Muscle layer of duodenum (tissue), 2 donors: ENCODE measurements at regions not wholly inside any gene's neighbourhood (a gene's known extent, or its start where the extent isn't known, plus 50 kb on each side); places are given as distances from the start of the nearest gene placed in this dataset.
"Not testable (repeated sequence)": the region's sequence is repeated elsewhere in the genome, so short reads cannot be mapped to it uniquely, and the experiment has no call there.

ENCODE experiments used
- H3K27ac ChIP-seq: one replicate; pipeline ENCODE4 v1.7.0; 2013; ENCODE audit warnings: mild to moderate bottlenecking, low read length
- H3K27me3 ChIP-seq: one replicate; pipeline ENCODE4 v1.7.0; 2013; ENCODE audit warnings: low read depth, mild to moderate bottlenecking, control low read depth, low read length
- H3K36me3 ChIP-seq, 2 donors: one replicate each; pipeline ENCODE4 v1.7.0; 2013; ENCODE audit warnings: low read length in 2 of 2, control low read depth in 1 of 2, mild to moderate bottlenecking in 1 of 2; ENCODE audit not compliant: insufficient read depth in 2 of 2, control insufficient read depth in 1 of 2
- H3K4me1 ChIP-seq, 2 donors: one replicate each; pipeline ENCODE4 v1.7.0; 2013; ENCODE audit warnings: low read length in 2 of 2, mild to moderate bottlenecking in 2 of 2, control low read depth in 1 of 2, moderate library complexity in 1 of 2; ENCODE audit not compliant: insufficient read depth in 2 of 2, control insufficient read depth in 1 of 2
- H3K4me3 ChIP-seq, 2 donors: one replicate each; pipeline ENCODE4 v1.7.0; 2013; ENCODE audit warnings: low read length in 2 of 2, low read depth in 1 of 2, mild to moderate bottlenecking in 1 of 2
- H3K9me3 ChIP-seq, 2 donors: one replicate each; pipeline ENCODE4 v1.7.0; 2013; ENCODE audit warnings: low read length in 2 of 2, control low read depth in 1 of 2, mild to moderate bottlenecking in 1 of 2; ENCODE audit not compliant: control insufficient read depth in 1 of 2
- donor health status: healthy.

DNA sequence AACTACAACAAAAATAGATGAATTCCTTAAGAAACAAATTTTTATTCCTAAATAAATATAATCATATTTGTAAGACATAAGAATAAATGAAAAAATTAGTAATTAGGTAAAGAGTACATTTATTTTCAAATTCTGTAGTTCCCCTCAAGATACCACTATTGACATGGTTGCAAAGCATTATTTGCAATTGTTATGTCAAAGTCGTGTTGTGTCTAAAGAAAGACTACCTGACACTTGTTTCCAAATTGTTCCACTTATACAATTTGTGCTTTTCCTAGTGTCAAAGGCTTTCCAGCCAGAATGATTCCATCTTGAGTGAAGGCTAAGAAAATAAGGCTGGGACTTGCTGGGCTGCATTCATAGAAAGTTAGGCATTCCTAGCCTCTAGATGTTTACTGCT is 278.4 kb downstream of the SPATA31A6 start:
- H3K36me3 ChIP-seq, H3K9me3 ChIP-seq, H3K4me1 ChIP-seq, H3K27me3 ChIP-seq, H3K27ac ChIP-seq, H3K4me3 ChIP-seq: not testable (repeated sequence)

- H3K4me3 ChIP-seq, H3K9me3 ChIP-seq, H3K4me1 ChIP-seq, H3K27ac ChIP-seq, H3K36me3 ChIP-seq, H3K27me3 ChIP-seq: not testable (repeated sequence)
These were observed 280.5 kb downstream of the SPATA31A6 start for GRCh38 chr9:42463981-42464380.

- H3K4me3 ChIP-seq, H3K27me3 ChIP-seq, H3K27ac ChIP-seq, H3K4me1 ChIP-seq, H3K9me3 ChIP-seq, H3K36me3 ChIP-seq: not testable (repeated sequence)
These were observed 287.1 kb downstream of the SPATA31A6 start for GRCh38 chr9:42470577-42470976.

GRCh38 chr9:42490989-42491388 is 307.5 kb downstream of the SPATA31A6 start:
- H3K9me3 ChIP-seq, result not testable (repeated sequence)

DNA sequence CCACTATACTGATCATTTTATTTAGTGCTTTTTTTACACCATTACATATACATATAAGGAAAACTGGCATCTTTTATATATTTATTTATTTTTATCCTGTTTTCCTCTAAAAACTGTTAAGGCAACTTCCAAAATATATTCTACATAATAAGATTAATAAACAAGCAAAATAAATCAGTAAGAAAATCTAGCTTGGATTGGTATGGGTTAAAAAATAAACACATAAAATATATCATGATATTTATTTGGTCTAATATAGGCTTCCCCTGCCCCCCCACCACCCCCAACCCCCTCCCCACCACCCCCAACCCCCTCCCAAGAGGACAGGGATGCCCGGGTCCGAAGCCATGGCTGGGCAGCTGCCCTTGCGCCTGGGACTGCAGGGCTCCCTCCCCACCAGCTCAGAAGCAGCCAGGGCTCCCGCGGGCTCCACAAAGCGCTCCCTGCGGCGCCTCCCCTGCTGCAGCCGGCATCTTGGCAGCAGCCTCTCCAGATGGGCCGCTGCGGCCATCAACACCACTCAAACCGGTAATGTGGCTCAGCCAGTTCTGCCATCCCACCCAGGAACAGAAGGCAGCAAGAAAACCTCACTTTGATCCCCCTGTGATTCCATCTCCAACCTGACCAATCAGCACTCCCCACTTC is 319.3 kb downstream of the SPATA31A6 start:
- H3K27me3 ChIP-seq, H3K36me3 ChIP-seq, H3K9me3 ChIP-seq: not testable (repeated sequence)

More at GRCh38 chr9:42490989-42491388, 307.5 kb downstream of the SPATA31A6 start:
- not testable (repeated sequence) for H3K4me1 ChIP-seq, H3K4me3 ChIP-seq, H3K27me3 ChIP-seq, H3K27ac ChIP-seq, H3K36me3 ChIP-seq

DNA sequence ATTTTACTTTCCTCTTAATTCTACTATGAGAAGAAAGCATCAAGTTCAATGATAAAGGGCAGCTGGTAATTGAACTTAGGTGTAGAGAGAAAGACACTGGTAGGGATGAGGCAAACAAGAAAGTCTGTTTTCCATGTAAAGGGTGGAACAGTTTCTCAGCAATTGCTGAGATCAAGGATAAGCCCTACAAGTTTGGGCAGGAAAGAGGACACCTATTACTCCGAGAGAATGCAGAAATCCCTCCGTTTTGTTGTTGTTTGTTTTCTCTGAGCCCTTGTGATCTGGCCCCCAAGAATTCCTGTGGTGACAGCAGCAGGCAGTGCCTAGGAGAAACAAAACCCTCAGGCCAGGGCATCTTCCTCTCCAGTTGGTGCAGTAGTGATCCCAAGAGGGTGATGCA is 324.7 kb downstream of the SPATA31A6 start:
- H3K27me3 ChIP-seq, H3K27ac ChIP-seq, H3K4me1 ChIP-seq, H3K36me3 ChIP-seq, H3K9me3 ChIP-seq, H3K4me3 ChIP-seq: not testable (repeated sequence)

More for the DNA sequence above, 319.3 kb downstream of the SPATA31A6 start:
- not testable (repeated sequence) for H3K4me1 ChIP-seq, H3K27ac ChIP-seq, H3K4me3 ChIP-seq

- not testable (repeated sequence) for H3K4me1 ChIP-seq, H3K4me3 ChIP-seq, H3K27ac ChIP-seq, H3K36me3 ChIP-seq, H3K27me3 ChIP-seq, H3K9me3 ChIP-seq
These were observed 330.1 kb downstream of the SPATA31A6 start for GRCh38 chr9:42513535-42513934.

DNA sequence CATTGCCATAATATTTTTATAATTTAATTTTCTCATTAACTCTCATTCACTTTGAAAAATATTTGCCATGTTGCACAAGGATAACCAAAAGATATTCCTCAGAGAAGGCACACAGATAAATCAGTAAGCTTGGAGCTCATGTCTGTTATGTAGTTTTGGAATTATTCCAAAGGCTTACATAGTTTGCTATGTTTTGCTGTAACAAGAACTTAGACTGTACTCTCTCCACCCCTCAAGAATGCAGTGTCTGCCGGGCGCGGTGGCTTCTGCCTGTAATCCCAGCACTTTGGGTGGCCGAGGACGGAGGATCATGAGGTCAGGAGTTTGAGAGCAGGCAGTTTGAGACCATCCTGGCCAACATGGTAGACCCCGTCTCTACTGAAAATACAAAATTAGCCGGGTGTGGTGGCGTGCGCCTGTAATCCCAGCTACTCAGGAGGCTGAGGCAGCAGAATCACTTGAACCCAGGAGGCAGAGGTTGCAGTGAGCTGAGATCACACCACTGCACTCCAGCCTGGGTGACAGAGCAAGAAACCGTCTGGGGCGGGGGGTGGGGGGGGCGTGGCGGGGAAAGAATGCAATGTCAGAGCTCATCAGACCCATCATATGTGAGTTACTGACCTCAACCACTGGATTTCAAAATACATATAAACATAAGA is 351.0 kb downstream of the SPATA31A6 start:
- not testable (repeated sequence) for H3K27me3 ChIP-seq, H3K36me3 ChIP-seq, H3K4me3 ChIP-seq, H3K27ac ChIP-seq, H3K4me1 ChIP-seq, H3K9me3 ChIP-seq

DNA sequence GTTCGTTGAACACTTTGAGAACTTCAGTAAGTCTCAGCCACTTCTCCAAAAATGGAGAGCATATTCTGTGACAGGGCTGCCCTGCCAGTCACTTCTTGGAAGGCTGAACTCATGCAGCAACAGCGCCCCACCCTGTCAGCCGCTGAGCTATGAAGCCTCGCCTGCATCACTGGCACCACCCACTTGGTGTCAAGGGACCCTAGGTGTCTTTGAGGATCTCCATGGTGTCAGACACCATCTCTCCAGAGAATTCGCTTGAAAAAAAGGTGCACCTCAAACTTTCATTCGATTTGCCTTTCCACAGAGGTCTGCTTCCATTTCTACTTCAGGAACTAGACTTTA is 351.5 kb downstream of the SPATA31A6 start:
- not testable (repeated sequence) for H3K36me3 ChIP-seq, H3K4me1 ChIP-seq, H3K4me3 ChIP-seq, H3K9me3 ChIP-seq, H3K27me3 ChIP-seq, H3K27ac ChIP-seq

- not testable (repeated sequence) for H3K27ac ChIP-seq, H3K9me3 ChIP-seq, H3K27me3 ChIP-seq, H3K4me3 ChIP-seq, H3K36me3 ChIP-seq, H3K4me1 ChIP-seq
These were observed 367.4 kb downstream of the SPATA31A6 start for GRCh38 chr9:42550789-42551357.

GRCh38 chr9:42568530-42568929 is 385.1 kb downstream of the SPATA31A6 start:
- H3K4me3 ChIP-seq, H3K9me3 ChIP-seq, H3K4me1 ChIP-seq, H3K36me3 ChIP-seq, H3K27me3 ChIP-seq, H3K27ac ChIP-seq: not testable (repeated sequence)

- H3K4me3 ChIP-seq, H3K9me3 ChIP-seq, H3K4me1 ChIP-seq, H3K27me3 ChIP-seq, H3K27ac ChIP-seq, H3K36me3 ChIP-seq: not testable (repeated sequence)
These were observed 385.6 kb downstream of the SPATA31A6 start for GRCh38 chr9:42568942-42569556.
